PC-9 (cell line): ENCODE measurements at regions not wholly inside any gene's neighbourhood (a gene's known extent, or its start where the extent isn't known, plus 50 kb on each side); places are given as distances from the start of the nearest gene placed in this dataset.

Experiments used
- EZH2 ChIP-seq: fragments of 200-600 bp; sonication (generic); IDR thresholded peaks from 2 replicates; pipeline ENCODE4 v1.8.0; 2017; ENCODE audit warnings: antibody characterized with exemption, low read depth
- TF ChIP-seq, protein P1 (sequence below): fragments of 200-600 bp; sonication (generic); conservative IDR thresholded peaks from 2 replicates; pipeline ENCODE4 v1.6.1; 2017; ENCODE audit warnings: mixed run types, antibody characterized with exemption, mild to moderate bottlenecking, moderate library complexity

- TF ChIP-seq, protein P1, sequence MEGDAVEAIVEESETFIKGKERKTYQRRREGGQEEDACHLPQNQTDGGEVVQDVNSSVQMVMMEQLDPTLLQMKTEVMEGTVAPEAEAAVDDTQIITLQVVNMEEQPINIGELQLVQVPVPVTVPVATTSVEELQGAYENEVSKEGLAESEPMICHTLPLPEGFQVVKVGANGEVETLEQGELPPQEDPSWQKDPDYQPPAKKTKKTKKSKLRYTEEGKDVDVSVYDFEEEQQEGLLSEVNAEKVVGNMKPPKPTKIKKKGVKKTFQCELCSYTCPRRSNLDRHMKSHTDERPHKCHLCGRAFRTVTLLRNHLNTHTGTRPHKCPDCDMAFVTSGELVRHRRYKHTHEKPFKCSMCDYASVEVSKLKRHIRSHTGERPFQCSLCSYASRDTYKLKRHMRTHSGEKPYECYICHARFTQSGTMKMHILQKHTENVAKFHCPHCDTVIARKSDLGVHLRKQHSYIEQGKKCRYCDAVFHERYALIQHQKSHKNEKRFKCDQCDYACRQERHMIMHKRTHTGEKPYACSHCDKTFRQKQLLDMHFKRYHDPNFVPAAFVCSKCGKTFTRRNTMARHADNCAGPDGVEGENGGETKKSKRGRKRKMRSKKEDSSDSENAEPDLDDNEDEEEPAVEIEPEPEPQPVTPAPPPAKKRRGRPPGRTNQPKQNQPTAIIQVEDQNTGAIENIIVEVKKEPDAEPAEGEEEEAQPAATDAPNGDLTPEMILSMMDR: no peak
- TF ChIP-seq EZH2: no peak
These were observed 144.1 kb downstream of the PLK2 start for GRCh38 chr5:58315794-58316193.
